ENCODE measurements at regions not wholly inside any gene's neighbourhood (a gene's known extent, or its start where the extent isn't known, plus 50 kb on each side); places are given as distances from the start of the nearest gene placed in this dataset.
A peak's percentile ranks its signal among the peaks of the same experiment; 100 is the strongest.

- Histone ChIP-seq H3K36me3 (ENCODE audit: control insufficient read depth in 2 of 2, insufficient read depth in 2 of 2, low read length in 2 of 2) (no peaks in the 10 kb centered on the region), H3K27me3 (ENCODE audit: control insufficient read depth in 2 of 2, insufficient read depth in 2 of 2, low read length in 2 of 2) (peaks cover 0 to 3% of the 10 kb centered on the region in 2 donors), H3K27ac (ENCODE audit: low read depth in 2 of 2, low read length in 2 of 2) (no peak overlapping the region), H3K4me3 (ENCODE audit: low read length in 2 of 2) (no peak overlapping the region), H3K9me3 (ENCODE audit: control insufficient read depth in 2 of 2, low read length in 2 of 2) (no peaks in the 10 kb centered on the region), H3K4me1 (ENCODE audit: control insufficient read depth in 2 of 2, insufficient read depth in 2 of 2, low read length in 2 of 2) (no peaks in the 10 kb centered on the region), H3K9ac (ENCODE audit: low read depth in 1 of 2, low read length in 2 of 2) (no peak overlapping the region)
These were observed 85.6 kb downstream of the C5orf15 start for GRCh38 chr5:133882846-133883245.

GRCh38 chr5:133882389-133882695, 86.1 kb downstream of the C5orf15 start:
- H3K9me3 ChIP-seq (ENCODE audit: control insufficient read depth in 2 of 2, low read length in 2 of 2) = no peaks in the 10 kb centered on the region
- H3K27me3 ChIP-seq (ENCODE audit: control insufficient read depth in 2 of 2, insufficient read depth in 2 of 2, low read length in 2 of 2) = peaks cover 0 to 3% of the 10 kb centered on the region in 2 donors
- no peak overlapping the region for H3K9ac ChIP-seq (ENCODE audit: low read depth in 1 of 2, low read length in 2 of 2)
- H3K4me1 ChIP-seq (ENCODE audit: control insufficient read depth in 2 of 2, insufficient read depth in 2 of 2, low read length in 2 of 2) = no peaks in the 10 kb centered on the region
- H3K36me3 ChIP-seq (ENCODE audit: control insufficient read depth in 2 of 2, insufficient read depth in 2 of 2, low read length in 2 of 2) = no peaks in the 10 kb centered on the region
- no peak overlapping the region for H3K27ac ChIP-seq (ENCODE audit: low read depth in 2 of 2, low read length in 2 of 2)
- no peak overlapping the region for H3K4me3 ChIP-seq (ENCODE audit: low read length in 2 of 2)

GRCh38 chr5:133881576-133882388, 86.6 kb downstream of the C5orf15 start:
- Histone ChIP-seq H3K4me1 (ENCODE audit: control insufficient read depth in 2 of 2, insufficient read depth in 2 of 2, low read length in 2 of 2) (no peaks in the 10 kb centered on the region), H3K9ac (ENCODE audit: low read depth in 1 of 2, low read length in 2 of 2) (no peak overlapping the region), H3K36me3 (ENCODE audit: control insufficient read depth in 2 of 2, insufficient read depth in 2 of 2, low read length in 2 of 2) (no peaks in the 10 kb centered on the region), H3K27me3 (ENCODE audit: control insufficient read depth in 2 of 2, insufficient read depth in 2 of 2, low read length in 2 of 2) (peaks cover 0 to 3% of the 10 kb centered on the region in 2 donors), H3K4me3 (ENCODE audit: low read length in 2 of 2) (no peak overlapping the region), H3K27ac (ENCODE audit: low read depth in 2 of 2, low read length in 2 of 2) (no peak overlapping the region), H3K9me3 (ENCODE audit: control insufficient read depth in 2 of 2, low read length in 2 of 2) (no peaks in the 10 kb centered on the region)

- Histone ChIP-seq H3K27me3 (ENCODE audit: control insufficient read depth in 2 of 2, insufficient read depth in 2 of 2, low read length in 2 of 2) (peaks cover 0 to 3% of the 10 kb centered on the region in 2 donors), H3K9ac (ENCODE audit: low read depth in 1 of 2, low read length in 2 of 2) (no peak overlapping the region), H3K36me3 (ENCODE audit: control insufficient read depth in 2 of 2, insufficient read depth in 2 of 2, low read length in 2 of 2) (no peaks in the 10 kb centered on the region), H3K9me3 (ENCODE audit: control insufficient read depth in 2 of 2, low read length in 2 of 2) (no peaks in the 10 kb centered on the region), H3K27ac (ENCODE audit: low read depth in 2 of 2, low read length in 2 of 2) (no peak overlapping the region), H3K4me1 (ENCODE audit: control insufficient read depth in 2 of 2, insufficient read depth in 2 of 2, low read length in 2 of 2) (no peaks in the 10 kb centered on the region), H3K4me3 (ENCODE audit: low read length in 2 of 2) (no peak overlapping the region)
These were observed 90.2 kb downstream of the C5orf15 start for GRCh38 chr5:133878236-133878555.

- Histone ChIP-seq H3K9me3 (ENCODE audit: control insufficient read depth in 2 of 2, low read length in 2 of 2) (no peaks in the 10 kb centered on the region), H3K27me3 (ENCODE audit: control insufficient read depth in 2 of 2, insufficient read depth in 2 of 2, low read length in 2 of 2) (peaks cover 0 to 3% of the 10 kb centered on the region in 2 donors), H3K4me1 (ENCODE audit: control insufficient read depth in 2 of 2, insufficient read depth in 2 of 2, low read length in 2 of 2) (no peaks in the 10 kb centered on the region), H3K4me3 (ENCODE audit: low read length in 2 of 2) (no peak overlapping the region), H3K36me3 (ENCODE audit: control insufficient read depth in 2 of 2, insufficient read depth in 2 of 2, low read length in 2 of 2) (no peaks in the 10 kb centered on the region), H3K27ac (ENCODE audit: low read depth in 2 of 2, low read length in 2 of 2) (no peak overlapping the region), H3K9ac (ENCODE audit: low read depth in 1 of 2, low read length in 2 of 2) (no peak overlapping the region)
These were observed 90.8 kb downstream of the C5orf15 start for GRCh38 chr5:133877351-133878235.

- Histone ChIP-seq H3K4me3 (ENCODE audit: low read length in 2 of 2) (no peak overlapping the region), H3K27ac (ENCODE audit: low read depth in 2 of 2, low read length in 2 of 2) (no peak overlapping the region), H3K9ac (ENCODE audit: low read depth in 1 of 2, low read length in 2 of 2) (no peak overlapping the region), H3K36me3 (ENCODE audit: control insufficient read depth in 2 of 2, insufficient read depth in 2 of 2, low read length in 2 of 2) (no peaks in the 10 kb centered on the region), H3K4me1 (ENCODE audit: control insufficient read depth in 2 of 2, insufficient read depth in 2 of 2, low read length in 2 of 2) (no peaks in the 10 kb centered on the region), H3K27me3 (ENCODE audit: control insufficient read depth in 2 of 2, insufficient read depth in 2 of 2, low read length in 2 of 2) (no peaks in the 10 kb centered on the region), H3K9me3 (ENCODE audit: control insufficient read depth in 2 of 2, low read length in 2 of 2) (no peaks in the 10 kb centered on the region)
These were observed 92.2 kb downstream of the C5orf15 start for GRCh38 chr5:133876266-133876665.

- Histone ChIP-seq H3K27me3 (ENCODE audit: control insufficient read depth in 2 of 2, insufficient read depth in 2 of 2, low read length in 2 of 2) (peaks cover 0 to 5% of the 10 kb centered on the region in 2 donors), H3K9me3 (ENCODE audit: control insufficient read depth in 2 of 2, low read length in 2 of 2) (no peaks in the 10 kb centered on the region), H3K27ac (ENCODE audit: low read depth in 2 of 2, low read length in 2 of 2) (no peak overlapping the region), H3K4me1 (ENCODE audit: control insufficient read depth in 2 of 2, insufficient read depth in 2 of 2, low read length in 2 of 2) (no peaks in the 10 kb centered on the region), H3K9ac (ENCODE audit: low read depth in 1 of 2, low read length in 2 of 2) (no peak overlapping the region), H3K4me3 (ENCODE audit: low read length in 2 of 2) (no peak overlapping the region), H3K36me3 (ENCODE audit: control insufficient read depth in 2 of 2, insufficient read depth in 2 of 2, low read length in 2 of 2) (no peaks in the 10 kb centered on the region)
These were observed 93.2 kb downstream of the C5orf15 start for GRCh38 chr5:133875179-133875578.

GRCh38 chr5:133873449-133873848, 95.0 kb downstream of the C5orf15 start:
- Histone ChIP-seq H3K27ac (ENCODE audit: low read depth in 2 of 2, low read length in 2 of 2) (no peak overlapping the region), H3K4me1 (ENCODE audit: control insufficient read depth in 2 of 2, insufficient read depth in 2 of 2, low read length in 2 of 2) (no peaks in the 10 kb centered on the region), H3K36me3 (ENCODE audit: control insufficient read depth in 2 of 2, insufficient read depth in 2 of 2, low read length in 2 of 2) (no peaks in the 10 kb centered on the region), H3K4me3 (ENCODE audit: low read length in 2 of 2) (no peak overlapping the region), H3K9ac (ENCODE audit: low read depth in 1 of 2, low read length in 2 of 2) (no peak overlapping the region), H3K27me3 (ENCODE audit: control insufficient read depth in 2 of 2, insufficient read depth in 2 of 2, low read length in 2 of 2) (peaks cover 0 to 6% of the 10 kb centered on the region in 2 donors), H3K9me3 (ENCODE audit: control insufficient read depth in 2 of 2, low read length in 2 of 2) (no peaks in the 10 kb centered on the region)

- Histone ChIP-seq H3K27ac (ENCODE audit: low read depth in 2 of 2, low read length in 2 of 2) (no peak overlapping the region), H3K36me3 (ENCODE audit: control insufficient read depth in 2 of 2, insufficient read depth in 2 of 2, low read length in 2 of 2) (no peaks in the 10 kb centered on the region), H3K4me3 (ENCODE audit: low read length in 2 of 2) (no peak overlapping the region), H3K4me1 (ENCODE audit: control insufficient read depth in 2 of 2, insufficient read depth in 2 of 2, low read length in 2 of 2) (no peaks in the 10 kb centered on the region), H3K27me3 (ENCODE audit: control insufficient read depth in 2 of 2, insufficient read depth in 2 of 2, low read length in 2 of 2) (peaks cover 0 to 6% of the 10 kb centered on the region in 2 donors), H3K9me3 (ENCODE audit: control insufficient read depth in 2 of 2, low read length in 2 of 2) (no peaks in the 10 kb centered on the region), H3K9ac (ENCODE audit: low read depth in 1 of 2, low read length in 2 of 2) (no peak overlapping the region)
These were observed 97.8 kb downstream of the C5orf15 start for GRCh38 chr5:133870661-133871060.

GRCh38 chr5:133869519-133870335, 98.7 kb downstream of the C5orf15 start:
- peak overlapping the region in 1 of 2 donors; percentile 14 for H3K4me3 ChIP-seq (ENCODE audit: low read length in 2 of 2)
- no peaks in the 10 kb centered on the region for H3K36me3 ChIP-seq (ENCODE audit: control insufficient read depth in 2 of 2, insufficient read depth in 2 of 2, low read length in 2 of 2)
- peaks cover 0 to 6% of the 10 kb centered on the region in 2 donors for H3K27me3 ChIP-seq (ENCODE audit: control insufficient read depth in 2 of 2, insufficient read depth in 2 of 2, low read length in 2 of 2)

More at GRCh38 chr5:133869519-133870335, 98.7 kb downstream of the C5orf15 start:
- no peak overlapping the region for H3K9ac ChIP-seq (ENCODE audit: low read depth in 1 of 2, low read length in 2 of 2)
- no peaks in the 10 kb centered on the region for H3K9me3 ChIP-seq (ENCODE audit: control insufficient read depth in 2 of 2, low read length in 2 of 2)
- no peaks in the 10 kb centered on the region for H3K4me1 ChIP-seq (ENCODE audit: control insufficient read depth in 2 of 2, insufficient read depth in 2 of 2, low read length in 2 of 2)
- no peak overlapping the region for H3K27ac ChIP-seq (ENCODE audit: low read depth in 2 of 2, low read length in 2 of 2)

All from mucosa of rectum (tissue), 2 donors.